ENCODE measurements at regions not wholly inside any gene's neighbourhood (a gene's known extent, or its start where the extent isn't known, plus 50 kb on each side); places are given as distances from the start of the nearest gene placed in this dataset.

DNA sequence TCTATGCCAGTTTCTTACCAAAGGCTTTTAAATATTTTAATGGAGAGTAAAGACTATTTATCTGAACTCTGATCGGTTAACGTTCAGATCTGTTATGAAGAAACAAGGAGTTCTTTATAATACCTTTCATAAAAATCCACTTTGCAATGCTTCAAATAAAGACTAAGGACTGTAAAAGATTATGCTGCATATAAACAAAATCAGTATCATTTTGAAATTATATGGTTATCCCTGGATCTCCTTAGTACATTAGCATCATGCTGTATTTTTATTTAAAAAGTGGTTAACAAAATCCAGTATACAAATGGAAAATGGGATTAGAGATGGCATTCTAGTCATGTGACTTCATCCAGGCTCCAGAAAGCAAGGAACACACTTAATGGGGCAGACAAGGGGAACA, 386.8 kb downstream of the LMO4 start:
- TF ChIP-seq, protein P1, sequence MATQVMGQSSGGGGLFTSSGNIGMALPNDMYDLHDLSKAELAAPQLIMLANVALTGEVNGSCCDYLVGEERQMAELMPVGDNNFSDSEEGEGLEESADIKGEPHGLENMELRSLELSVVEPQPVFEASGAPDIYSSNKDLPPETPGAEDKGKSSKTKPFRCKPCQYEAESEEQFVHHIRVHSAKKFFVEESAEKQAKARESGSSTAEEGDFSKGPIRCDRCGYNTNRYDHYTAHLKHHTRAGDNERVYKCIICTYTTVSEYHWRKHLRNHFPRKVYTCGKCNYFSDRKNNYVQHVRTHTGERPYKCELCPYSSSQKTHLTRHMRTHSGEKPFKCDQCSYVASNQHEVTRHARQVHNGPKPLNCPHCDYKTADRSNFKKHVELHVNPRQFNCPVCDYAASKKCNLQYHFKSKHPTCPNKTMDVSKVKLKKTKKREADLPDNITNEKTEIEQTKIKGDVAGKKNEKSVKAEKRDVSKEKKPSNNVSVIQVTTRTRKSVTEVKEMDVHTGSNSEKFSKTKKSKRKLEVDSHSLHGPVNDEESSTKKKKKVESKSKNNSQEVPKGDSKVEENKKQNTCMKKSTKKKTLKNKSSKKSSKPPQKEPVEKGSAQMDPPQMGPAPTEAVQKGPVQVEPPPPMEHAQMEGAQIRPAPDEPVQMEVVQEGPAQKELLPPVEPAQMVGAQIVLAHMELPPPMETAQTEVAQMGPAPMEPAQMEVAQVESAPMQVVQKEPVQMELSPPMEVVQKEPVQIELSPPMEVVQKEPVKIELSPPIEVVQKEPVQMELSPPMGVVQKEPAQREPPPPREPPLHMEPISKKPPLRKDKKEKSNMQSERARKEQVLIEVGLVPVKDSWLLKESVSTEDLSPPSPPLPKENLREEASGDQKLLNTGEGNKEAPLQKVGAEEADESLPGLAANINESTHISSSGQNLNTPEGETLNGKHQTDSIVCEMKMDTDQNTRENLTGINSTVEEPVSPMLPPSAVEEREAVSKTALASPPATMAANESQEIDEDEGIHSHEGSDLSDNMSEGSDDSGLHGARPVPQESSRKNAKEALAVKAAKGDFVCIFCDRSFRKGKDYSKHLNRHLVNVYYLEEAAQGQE (IDR thresholded peaks at IDR 0.05; ENCODE audit: insufficient read depth in 1 of 2, low read depth in 2 of 2, low read length in 1 of 2) = no peak
- TF ChIP-seq POLR2AphosphoS5 (IDR thresholded peaks at IDR 0.05; ENCODE audit: low read depth, low read length) = no peak
- no peak for TF ChIP-seq CTCF (IDR thresholded peaks at IDR 0.05)
- no peak for TF ChIP-seq SIN3A (IDR thresholded peaks at IDR 0.05; ENCODE audit: borderline replicate concordance, insufficient read depth, low read depth, low read length)
- TF ChIP-seq TCF7L2 (IDR thresholded peaks at IDR 0.05; ENCODE audit: low read depth, low read length) = no peak

Data from Panc1 (cell line).